PC-9 (cell line): ENCODE measurements at regions not wholly inside any gene's neighbourhood (a gene's known extent, or its start where the extent isn't known, plus 50 kb on each side); places are given as distances from the start of the nearest gene placed in this dataset.

Source experiments
- BruUV-seq: library from RNA; stranded (reverse); fragments of 400-500 nt; replicated peaks from 2 replicates; lab custom pipeline; 2021; lab: Mats Ljungman, UMichigan
- CTCF ChIA-PET: fragments of 300-600 bp; sonication (Branson Sonifier 250); formaldehyde crosslinking; loops from one replicate; lab custom pipeline; 2022; ENCODE audit warnings: antibody characterized with exemption; lab: Charles Lee
- POLR2A ChIA-PET: fragments of 300-600 bp; sonication (Branson Sonifier 250); formaldehyde crosslinking; loops from one replicate; lab custom pipeline; 2022; ENCODE audit warnings: antibody characterized with exemption; ENCODE audit not compliant: unreplicated experiment; lab: Charles Lee
- DNase-seq, 2 experiments: peaks; one replicate each; pipeline versions ENCODE4 v3.0.0 to v3.0.0-alpha.2; 2015 to 2022; ENCODE audit warnings: mixed read lengths in 1 of 2
- H2AFZ ChIP-seq: fragments of 200-600 bp; sonication (generic); 2 replicates; pipeline ENCODE4 v1.8.1; 2017; ENCODE audit warnings: antibody characterized with exemption
- H3F3A ChIP-seq: fragments of 200-600 bp; sonication (generic); 2 replicates; pipeline ENCODE4 v1.8.1; 2017; ENCODE audit warnings: antibody characterized with exemption, mild to moderate bottlenecking, low read depth; ENCODE audit not compliant: insufficient read depth
- H3K27ac ChIP-seq: fragments of 200-600 bp; sonication (generic); 2 replicates; pipeline ENCODE4 v1.6.1; 2016; ENCODE audit warnings: mixed run types
- H3K27me3 ChIP-seq: fragments of 200-600 bp; sonication (generic); 2 replicates; pipeline ENCODE4 v1.6.1; 2016; ENCODE audit warnings: low read depth, mixed run types; ENCODE audit not compliant: insufficient read depth
- H3K36me3 ChIP-seq: fragments of 200-600 bp; sonication (generic); 2 replicates; pipeline ENCODE4 v1.6.1; 2016; ENCODE audit warnings: low read depth, mixed run types
- H3K4me1 ChIP-seq: fragments of 200-600 bp; sonication (generic); replicated peaks from 2 replicates; pipeline ENCODE4 v1.6.1; 2016; ENCODE audit warnings: mixed run types; ENCODE audit not compliant: insufficient read depth
- H3K4me2 ChIP-seq: fragments of 200-600 bp; sonication (generic); 2 replicates; pipeline ENCODE4 v1.6.1; 2017; ENCODE audit warnings: mixed run types
- H3K4me3 ChIP-seq: fragments of 200-600 bp; sonication (generic); 2 replicates; pipeline ENCODE4 v1.6.1; 2016; ENCODE audit warnings: mixed run types
- H3K79me2 ChIP-seq: fragments of 200-600 bp; sonication (generic); 2 replicates; pipeline ENCODE4 v1.6.1; 2017; ENCODE audit warnings: low read depth, mixed run types
- H3K9me2 ChIP-seq: fragments of 200-600 bp; sonication (generic); 2 replicates; pipeline ENCODE4 v1.8.1; 2017; ENCODE audit warnings: mild to moderate bottlenecking; ENCODE audit not compliant: insufficient read depth
- H3K9me3 ChIP-seq: fragments of 200-600 bp; sonication (generic); 2 replicates; pipeline ENCODE4 v1.8.1; 2016; ENCODE audit warnings: low read depth; ENCODE audit not compliant: insufficient read depth
- H4K20me1 ChIP-seq: fragments of 200-600 bp; sonication (generic); 2 replicates; pipeline ENCODE4 v1.8.1; 2017; ENCODE audit not compliant: insufficient read depth
- CTCF ChIP-seq: fragments of 200-600 bp; sonication (generic); conservative IDR thresholded peaks from 2 replicates; pipeline ENCODE4 v1.6.1; 2017; ENCODE audit warnings: mixed run types, antibody characterized with exemption, mild to moderate bottlenecking, moderate library complexity
- EZH2 ChIP-seq: fragments of 200-600 bp; sonication (generic); IDR thresholded peaks from 2 replicates; pipeline ENCODE4 v1.8.0; 2017; ENCODE audit warnings: antibody characterized with exemption, low read depth
- intact Hi-C: fragments of 100-400 bp; cut with micrococcal nuclease; formaldehyde crosslinking; loops from one replicate; pipeline ENCODE4 v1.10.0; 2022; ENCODE audit not compliant: unreplicated experiment

- Histone ChIP-seq H3K9me2 (no peaks in the 10 kb centered on the region), H3K4me2 (no peak overlapping the region), H3K4me3 (no peak overlapping the region), H3K27me3 (peaks cover 9% of the 10 kb centered on the region), H3K9me3 (no peaks in the 10 kb centered on the region), H3K27ac (no peak overlapping the region), H3F3A (no peaks in the 10 kb centered on the region), H3K36me3 (no peaks in the 10 kb centered on the region), H3K4me1 (no peaks in the 10 kb centered on the region), H3K79me2 (no peaks in the 10 kb centered on the region), H4K20me1 (no peaks in the 10 kb centered on the region), H2AFZ (no peak overlapping the region)
- no TSS peak for BruUV-seq
- CTCF ChIA-PET = no interaction called here
- POLR2A ChIA-PET = no interaction called here
- intact Hi-C loops = no loop called here
- no peak for DNase-seq
- TF ChIP-seq CTCF = no peak
- no peak for TF ChIP-seq EZH2
Observed at GRCh38 chr5:109921735-109922380, 232.1 kb downstream of the MAN2A1 start.

GRCh38 chr5:109922381-109922995, 232.8 kb downstream of the MAN2A1 start:
- no TSS peak for BruUV-seq
- CTCF ChIA-PET = no interaction called here
- H3K27ac ChIP-seq = no peak overlapping the region

GRCh38 chr5:109923205-109923604, 233.5 kb downstream of the MAN2A1 start:
- no peak overlapping the region for H3K4me3 ChIP-seq
- H3K36me3 ChIP-seq = no peaks in the 10 kb centered on the region
- no peak overlapping the region for H2AFZ ChIP-seq
- H3K79me2 ChIP-seq = no peaks in the 10 kb centered on the region
- H3K4me1 ChIP-seq = no peaks in the 10 kb centered on the region
- no TSS peak for BruUV-seq
- ChIA-PET POLR2A (no interaction called here), CTCF (no interaction called here)
- no peak for DNase-seq
- no peak overlapping the region for H3K27ac ChIP-seq
- H3K9me3 ChIP-seq = no peaks in the 10 kb centered on the region
- H3K27me3 ChIP-seq = peaks cover 9% of the 10 kb centered on the region
- no peak for TF ChIP-seq CTCF
- TF ChIP-seq EZH2 = no peak
- H3F3A ChIP-seq = no peaks in the 10 kb centered on the region
- H4K20me1 ChIP-seq = no peaks in the 10 kb centered on the region
- H3K9me2 ChIP-seq = no peaks in the 10 kb centered on the region
- H3K4me2 ChIP-seq = no peak overlapping the region
- intact Hi-C loops = no loop called here

More at GRCh38 chr5:109922381-109922995, 232.8 kb downstream of the MAN2A1 start:
- no peaks in the 10 kb centered on the region for H4K20me1 ChIP-seq
- peaks cover 9% of the 10 kb centered on the region for H3K27me3 ChIP-seq
- intact Hi-C loops = no loop called here
- no peaks in the 10 kb centered on the region for H3K79me2 ChIP-seq
- H3K9me2 ChIP-seq = no peaks in the 10 kb centered on the region
- POLR2A ChIA-PET = no interaction called here
- no peaks in the 10 kb centered on the region for H3K36me3 ChIP-seq
- no peaks in the 10 kb centered on the region for H3F3A ChIP-seq
- no peak overlapping the region for H3K4me2 ChIP-seq
- no peaks in the 10 kb centered on the region for H3K9me3 ChIP-seq
- H2AFZ ChIP-seq = no peak overlapping the region
- no peak for DNase-seq
- H3K4me1 ChIP-seq = no peaks in the 10 kb centered on the region
- TF ChIP-seq CTCF (no peak), EZH2 (no peak)
- no peak overlapping the region for H3K4me3 ChIP-seq
